Osteoblast (primary cell): ENCODE measurements at regions not wholly inside any gene's neighbourhood (a gene's known extent, or its start where the extent isn't known, plus 50 kb on each side); places are given as distances from the start of the nearest gene placed in this dataset.

Experiments
- DNase-seq: peaks from one replicate; pipeline ENCODE4 v3.0.0; 2011; ENCODE audit warnings: low spot score, mixed read lengths; ENCODE audit not compliant: insufficient read length; ENCODE audit errors: missing footprints
- H2AFZ ChIP-seq: 2 replicates; pipeline ENCODE4 v1.6.0; 2011; ENCODE audit warnings: mild to moderate bottlenecking, low read length
- H3K27ac ChIP-seq: 2 replicates; pipeline ENCODE4 v1.5.1; 2011; ENCODE audit warnings: mild to moderate bottlenecking, low read depth, low read length, moderate library complexity
- H3K27me3 ChIP-seq: 2 replicates; pipeline ENCODE4 v1.6.0; 2012; ENCODE audit warnings: mild to moderate bottlenecking, control low read depth, inconsistent platforms, low read length, moderate library complexity; ENCODE audit not compliant: insufficient read depth
- H3K36me3 ChIP-seq: 2 replicates; pipeline ENCODE4 v1.5.1; 2011; ENCODE audit warnings: mild to moderate bottlenecking, low read length, control low read depth, moderate library complexity; ENCODE audit not compliant: insufficient read depth
- H3K4me1 ChIP-seq: 2 replicates; pipeline ENCODE4 v1.5.1; 2011; ENCODE audit warnings: mild to moderate bottlenecking, low read length, control low read depth, moderate library complexity; ENCODE audit not compliant: insufficient read depth
- H3K4me2 ChIP-seq: 2 replicates; pipeline ENCODE4 v1.6.0; 2011; ENCODE audit warnings: mild to moderate bottlenecking, low read length; ENCODE audit not compliant: insufficient read depth
- H3K4me3 ChIP-seq: fragments of 200-600 bp; sonication (generic); 3 replicates; pipeline ENCODE4 v1.5.1; 2012; ENCODE audit warnings: mild to moderate bottlenecking, low read length, inconsistent platforms; ENCODE audit not compliant: insufficient read depth
- H3K79me2 ChIP-seq: 2 replicates; pipeline ENCODE4 v1.6.0; 2012; ENCODE audit warnings: mild to moderate bottlenecking, low read length, control low read depth, inconsistent platforms; ENCODE audit not compliant: insufficient read depth
- H3K9me3 ChIP-seq: 2 replicates; pipeline ENCODE4 v1.5.1; 2011; ENCODE audit warnings: low read depth, low read length, control low read depth
- H4K20me1 ChIP-seq: 2 replicates; pipeline ENCODE4 v1.6.0; 2012; ENCODE audit warnings: mild to moderate bottlenecking, low read length, control low read depth; ENCODE audit not compliant: insufficient read depth
- CTCF ChIP-seq: IDR thresholded peaks from 2 replicates; pipeline ENCODE4 v1.5.1; 2011; ENCODE audit warnings: mild to moderate bottlenecking, low read depth, low read length, moderate library complexity; ENCODE audit errors: extremely low read depth

GRCh38 chr6:90701926-90702325 lies 115.1 kb upstream of the MAP3K7 start:
- no peak for DNase-seq

GRCh38 chr6:90701146-90701781 lies 114.4 kb upstream of the MAP3K7 start:
- no peak overlapping the region for H2AFZ ChIP-seq
- no peak overlapping the region for H3K4me2 ChIP-seq
- H3K27ac ChIP-seq: no peak overlapping the region
- H3K79me2 ChIP-seq: no peaks in the 10 kb centered on the region
- no peaks in the 10 kb centered on the region for H3K36me3 ChIP-seq
- DNase-seq: no peak
- no peaks in the 10 kb centered on the region for H3K9me3 ChIP-seq
- H3K27me3 ChIP-seq: no peaks in the 10 kb centered on the region
- no peaks in the 10 kb centered on the region for H4K20me1 ChIP-seq
- no peak for TF ChIP-seq CTCF
- no peaks in the 10 kb centered on the region for H3K4me1 ChIP-seq
- H3K4me3 ChIP-seq: no peak overlapping the region

More at GRCh38 chr6:90701926-90702325, 115.1 kb upstream of the MAP3K7 start:
- Histone ChIP-seq H3K27me3 (no peaks in the 10 kb centered on the region), H3K79me2 (no peaks in the 10 kb centered on the region), H3K4me3 (no peak overlapping the region), H3K36me3 (no peaks in the 10 kb centered on the region), H3K27ac (no peak overlapping the region), H3K4me1 (no peaks in the 10 kb centered on the region), H3K9me3 (no peaks in the 10 kb centered on the region), H4K20me1 (no peaks in the 10 kb centered on the region), H2AFZ (no peak overlapping the region), H3K4me2 (no peak overlapping the region)
- no peak for TF ChIP-seq CTCF

GRCh38 chr6:90695316-90695715 lies 108.4 kb upstream of the MAP3K7 start:
- Histone ChIP-seq H4K20me1 (no peaks in the 10 kb centered on the region), H3K36me3 (no peaks in the 10 kb centered on the region), H3K4me1 (no peaks in the 10 kb centered on the region), H3K27me3 (no peaks in the 10 kb centered on the region), H3K9me3 (no peaks in the 10 kb centered on the region), H3K4me2 (no peak overlapping the region), H3K4me3 (no peak overlapping the region), H3K79me2 (no peaks in the 10 kb centered on the region), H2AFZ (no peak overlapping the region), H3K27ac (no peak overlapping the region)
- DNase-seq: no peak
- no peak for TF ChIP-seq CTCF

GRCh38 chr6:90694802-90695201 lies 107.9 kb upstream of the MAP3K7 start:
- Histone ChIP-seq H2AFZ (no peak overlapping the region), H3K4me1 (no peaks in the 10 kb centered on the region), H3K9me3 (no peaks in the 10 kb centered on the region), H3K27me3 (no peaks in the 10 kb centered on the region), H3K36me3 (no peaks in the 10 kb centered on the region), H3K4me2 (no peak overlapping the region), H3K27ac (no peak overlapping the region), H3K79me2 (no peaks in the 10 kb centered on the region), H3K4me3 (no peak overlapping the region), H4K20me1 (no peaks in the 10 kb centered on the region)
- TF ChIP-seq CTCF: no peak
- DNase-seq: no peak
